ENCODE measurements at regions not wholly inside any gene's neighbourhood (a gene's known extent, or its start where the extent isn't known, plus 50 kb on each side); places are given as distances from the start of the nearest gene placed in this dataset.

DNA sequence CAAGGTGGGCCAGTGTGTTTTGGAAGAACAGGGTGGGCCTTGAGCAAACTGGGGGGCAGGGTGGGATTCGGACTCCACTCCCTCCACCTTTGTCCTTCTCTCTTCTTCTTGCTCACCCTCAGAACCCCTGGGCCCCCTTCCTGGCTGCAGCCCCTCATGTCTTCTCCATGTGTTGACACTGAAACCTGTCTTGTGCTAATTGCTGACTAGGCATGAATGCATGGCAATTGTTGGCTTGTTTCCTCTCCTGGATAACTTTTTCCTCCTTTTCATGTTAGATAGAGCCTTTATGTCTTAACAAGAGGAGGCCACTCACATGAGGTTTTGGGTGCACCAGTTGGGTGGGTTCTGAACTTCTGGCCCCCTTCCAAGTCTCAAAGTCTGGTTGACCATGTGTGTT, 181.6 kb upstream of the MKI67 start (continued):
- TF ChIP-seq CEBPG (CRISPR knock-in tag; IDR thresholded peaks at IDR 0.05) (no peak), CEBPG (tag; conservative IDR thresholded peaks at IDR 0.05 in 1 of 2, IDR thresholded peaks at IDR 0.05 in 1 of 2) (no peak), POLR2A (conservative IDR thresholded peaks at IDR 0.05) (no peak), MAFF (IDR thresholded peaks at IDR 0.05; ENCODE audit: low read length) (peak; percentile 36; the same call in 1 of the 2 replicates), ZFP1 (CRISPR knock-in tag; IDR thresholded peaks at IDR 0.05) (no peak), PML (IDR thresholded peaks at IDR 0.05; ENCODE audit: low read length) (no peak), ZNF431 (CRISPR knock-in tag; IDR thresholded peaks at IDR 0.05) (no peak), SAFB (IDR thresholded peaks at IDR 0.05; ENCODE audit: borderline replicate concordance, low read depth, low read length) (no peak)
- TF ChIP-seq, protein P1, sequence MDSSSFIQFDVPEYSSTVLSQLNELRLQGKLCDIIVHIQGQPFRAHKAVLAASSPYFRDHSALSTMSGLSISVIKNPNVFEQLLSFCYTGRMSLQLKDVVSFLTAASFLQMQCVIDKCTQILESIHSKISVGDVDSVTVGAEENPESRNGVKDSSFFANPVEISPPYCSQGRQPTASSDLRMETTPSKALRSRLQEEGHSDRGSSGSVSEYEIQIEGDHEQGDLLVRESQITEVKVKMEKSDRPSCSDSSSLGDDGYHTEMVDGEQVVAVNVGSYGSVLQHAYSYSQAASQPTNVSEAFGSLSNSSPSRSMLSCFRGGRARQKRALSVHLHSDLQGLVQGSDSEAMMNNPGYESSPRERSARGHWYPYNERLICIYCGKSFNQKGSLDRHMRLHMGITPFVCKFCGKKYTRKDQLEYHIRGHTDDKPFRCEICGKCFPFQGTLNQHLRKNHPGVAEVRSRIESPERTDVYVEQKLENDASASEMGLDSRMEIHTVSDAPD (CRISPR knock-in tag; IDR thresholded peaks at IDR 0.05), result no peak

DNA sequence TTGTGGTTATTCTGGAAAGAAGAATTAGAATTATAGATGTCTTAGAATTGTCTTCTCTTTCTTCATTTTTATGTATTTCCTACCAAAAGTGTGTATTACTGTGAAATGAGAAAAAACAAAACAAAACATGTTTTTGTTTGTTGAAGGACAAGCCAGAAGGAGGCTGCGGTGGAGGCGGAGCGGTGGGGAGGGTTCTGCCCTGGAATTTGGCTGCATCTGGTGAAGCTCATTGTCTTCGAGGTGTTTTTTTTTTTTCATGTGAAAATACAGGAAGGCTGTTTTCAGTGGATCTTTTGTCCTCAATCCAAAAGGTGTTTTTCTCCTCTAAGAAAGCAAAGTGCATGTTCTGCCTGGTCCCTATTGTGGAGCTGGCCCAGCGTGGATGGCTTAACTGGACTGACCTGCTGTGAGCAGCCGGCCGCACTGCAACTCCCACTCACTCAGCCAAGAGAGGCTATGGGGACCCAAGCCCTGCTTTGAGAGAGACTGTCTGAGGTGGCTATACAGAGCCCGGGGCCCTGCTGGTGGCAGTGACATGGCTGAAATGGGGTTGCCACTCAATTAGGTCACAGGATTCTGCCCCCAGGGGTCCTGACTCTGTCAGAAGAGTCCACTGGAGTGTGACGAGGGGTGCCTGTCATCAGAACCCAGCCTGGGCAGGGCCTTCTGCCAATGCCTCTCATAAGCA, 184.9 kb upstream of the MKI67 start:
- Histone ChIP-seq H3K27ac (ENCODE audit: extremely low read depth, low read depth, low read length) (no peak overlapping the region), H3K27me3 (ENCODE audit: control insufficient read depth in 2 of 2, insufficient read depth in 2 of 2, low read length in 2 of 2) (peaks cover 0 to 13% of the 10 kb centered on the region in 2 experiments; a peak in 2 of 5 replicates), H3K4me1 (replicated peaks in 1 of 2; ENCODE audit: control insufficient read depth in 2 of 2, insufficient read depth in 2 of 2, low read length in 2 of 2) (no peaks in the 10 kb centered on the region), H3K4me3 (no peak overlapping the region), H3K4me2 (ENCODE audit: insufficient read depth, low read length) (no peak overlapping the region), H2AFZ (ENCODE audit: low read depth, low read length) (no peak overlapping the region), H3K9me1 (ENCODE audit: control insufficient read depth, insufficient read depth, low read length) (no peaks in the 10 kb centered on the region), H3K79me2 (ENCODE audit: control insufficient read depth, insufficient read depth, low read length) (no peaks in the 10 kb centered on the region), H3K9me3 (replicated peaks; ENCODE audit: control insufficient read depth, insufficient read depth, low read depth, low read length) (no peaks in the 10 kb centered on the region), H3K9ac (ENCODE audit: insufficient read depth in 1 of 2, low read depth in 2 of 2, low read length in 2 of 2) (no peak overlapping the region), H3K36me3 (ENCODE audit: control insufficient read depth, insufficient read depth, low read length) (no peaks in the 10 kb centered on the region), H4K20me1 (replicated peaks; ENCODE audit: control insufficient read depth, insufficient read depth, low read length) (no peaks in the 10 kb centered on the region)
- intact Hi-C loops (cut with micrococcal nuclease) (no loop called here), in situ Hi-C loops (cut with MboI) (no loop called here)
- ChIA-PET CTCF (ENCODE audit: low intra/inter-chr PET ratio) (no interaction called here), POLR2A (no interaction called here)
- ATAC-seq (no peak; the same call in 2 of the 3 replicates), FAIRE-seq (no peak), DNase-seq (ENCODE audit: extremely low read depth in 1 of 4, low spot score in 3 of 4) (no peak)
- no TSS peak for BruUV-seq (replicated peaks)
- 4% methylated on average over 6 of the region's 9 CpGs for WGBS (ENCODE audit: insufficient coverage, low coverage, missing lambda C conversion rate)
- TF ChIP-seq MTA1 (IDR thresholded peaks at IDR 0.05; ENCODE audit: borderline replicate concordance), result no peak
- TF ChIP-seq PHB (CRISPR knock-in tag; IDR thresholded peaks at IDR 0.05), result no peak
- no peak for TF ChIP-seq RBM14 (IDR thresholded peaks at IDR 0.05; ENCODE audit: borderline replicate concordance, insufficient read depth, low read depth, low read length)
- no peak for TF ChIP-seq ZNF79 (CRISPR knock-in tag; IDR thresholded peaks at IDR 0.05; ENCODE audit: low read depth)
- no peak for TF ChIP-seq MYBL2 (IDR thresholded peaks at IDR 0.05; ENCODE audit: low read depth)
- TF ChIP-seq MYBL2 (CRISPR knock-in tag; IDR thresholded peaks at IDR 0.05; ENCODE audit: borderline replicate concordance), result no peak
- TF ChIP-seq, protein P2, sequence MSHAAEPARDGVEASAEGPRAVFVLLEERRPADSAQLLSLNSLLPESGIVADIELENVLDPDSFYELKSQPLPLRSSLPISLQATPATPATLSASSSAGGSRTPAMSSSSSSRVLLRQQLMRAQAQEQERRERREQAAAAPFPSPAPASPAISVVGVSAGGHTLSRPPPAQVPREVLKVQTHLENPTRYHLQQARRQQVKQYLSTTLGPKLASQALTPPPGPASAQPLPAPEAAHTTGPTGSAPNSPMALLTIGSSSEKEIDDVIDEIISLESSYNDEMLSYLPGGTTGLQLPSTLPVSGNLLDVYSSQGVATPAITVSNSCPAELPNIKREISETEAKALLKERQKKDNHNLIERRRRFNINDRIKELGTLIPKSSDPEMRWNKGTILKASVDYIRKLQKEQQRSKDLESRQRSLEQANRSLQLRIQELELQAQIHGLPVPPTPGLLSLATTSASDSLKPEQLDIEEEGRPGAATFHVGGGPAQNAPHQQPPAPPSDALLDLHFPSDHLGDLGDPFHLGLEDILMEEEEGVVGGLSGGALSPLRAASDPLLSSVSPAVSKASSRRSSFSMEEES (CRISPR knock-in tag; IDR thresholded peaks at IDR 0.05), result no peak
- TF ChIP-seq, protein P3, sequence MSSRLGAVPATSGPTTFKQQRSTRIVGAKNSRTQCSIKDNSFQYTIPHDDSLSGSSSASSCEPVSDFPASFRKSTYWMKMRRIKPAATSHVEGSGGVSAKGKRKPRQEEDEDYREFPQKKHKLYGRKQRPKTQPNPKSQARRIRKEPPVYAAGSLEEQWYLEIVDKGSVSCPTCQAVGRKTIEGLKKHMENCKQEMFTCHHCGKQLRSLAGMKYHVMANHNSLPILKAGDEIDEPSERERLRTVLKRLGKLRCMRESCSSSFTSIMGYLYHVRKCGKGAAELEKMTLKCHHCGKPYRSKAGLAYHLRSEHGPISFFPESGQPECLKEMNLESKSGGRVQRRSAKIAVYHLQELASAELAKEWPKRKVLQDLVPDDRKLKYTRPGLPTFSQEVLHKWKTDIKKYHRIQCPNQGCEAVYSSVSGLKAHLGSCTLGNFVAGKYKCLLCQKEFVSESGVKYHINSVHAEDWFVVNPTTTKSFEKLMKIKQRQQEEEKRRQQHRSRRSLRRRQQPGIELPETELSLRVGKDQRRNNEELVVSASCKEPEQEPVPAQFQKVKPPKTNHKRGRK (tag; IDR thresholded peaks at IDR 0.05), result no peak
- no peak for TF ChIP-seq NFE2 (IDR thresholded peaks at IDR 0.05; ENCODE audit: low read depth)
- TF ChIP-seq ESRRA (IDR thresholded peaks at IDR 0.05; ENCODE audit: borderline replicate concordance, low read depth), result no peak
- no peak for TF ChIP-seq SP1 (CRISPR knock-in tag; IDR thresholded peaks at IDR 0.05)

All from K562 (cell line).